A204.1 (cell line): ENCODE measurements at regions not wholly inside any gene's neighbourhood (a gene's known extent, or its start where the extent isn't known, plus 50 kb on each side); places are given as distances from the start of the nearest gene placed in this dataset.
"Not testable (repeated sequence)": the region's sequence is repeated elsewhere in the genome, so short reads cannot be mapped to it uniquely, and the experiment has no call there.

Source experiments
- FAIRE-seq: peaks from 2 replicates; lab custom pipeline; 2012; peaks lifted over from hg19 to GRCh38; lab: Jason Lieb, UNC

DNA sequence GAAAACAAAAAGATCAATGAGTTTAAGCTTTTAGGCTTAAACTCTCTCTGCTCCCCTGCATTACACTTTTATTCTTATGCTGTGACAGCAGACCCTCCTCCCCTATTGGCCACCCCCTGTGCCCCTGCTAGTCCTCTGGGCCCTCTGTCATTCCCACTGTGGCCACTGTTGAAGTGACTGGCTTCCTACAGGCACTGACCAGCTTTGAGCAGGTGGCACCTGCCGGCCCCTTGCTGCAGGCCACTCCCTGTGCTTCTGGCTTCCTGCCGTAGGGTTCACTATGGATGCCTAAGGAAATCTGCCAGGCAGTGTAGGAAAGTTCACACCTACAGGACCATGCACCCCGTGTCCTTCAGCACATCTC, 156.5 kb upstream of the L3MBTL4 start:
- no peak for FAIRE-seq

DNA sequence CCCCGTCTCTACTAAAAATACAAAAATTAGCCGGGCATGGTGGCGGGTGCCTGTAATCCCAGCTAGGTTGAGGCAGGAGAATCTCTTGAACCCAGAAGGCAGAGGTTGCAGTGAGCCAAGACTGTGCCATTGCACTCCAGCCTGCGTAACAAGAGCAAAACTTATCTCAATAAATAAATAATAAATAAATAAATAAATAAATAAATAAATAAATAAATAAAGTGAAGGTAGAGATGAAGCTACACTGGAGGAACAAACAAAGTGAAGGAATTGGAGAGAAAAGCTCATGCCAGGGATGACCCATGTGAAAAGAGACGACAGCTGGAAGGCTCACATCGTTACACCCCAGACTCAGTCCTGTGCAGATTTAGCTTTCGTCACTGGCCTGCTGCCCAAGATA, 157.3 kb upstream of the ARHGAP28 start:
- FAIRE-seq = not testable (repeated sequence)

DNA sequence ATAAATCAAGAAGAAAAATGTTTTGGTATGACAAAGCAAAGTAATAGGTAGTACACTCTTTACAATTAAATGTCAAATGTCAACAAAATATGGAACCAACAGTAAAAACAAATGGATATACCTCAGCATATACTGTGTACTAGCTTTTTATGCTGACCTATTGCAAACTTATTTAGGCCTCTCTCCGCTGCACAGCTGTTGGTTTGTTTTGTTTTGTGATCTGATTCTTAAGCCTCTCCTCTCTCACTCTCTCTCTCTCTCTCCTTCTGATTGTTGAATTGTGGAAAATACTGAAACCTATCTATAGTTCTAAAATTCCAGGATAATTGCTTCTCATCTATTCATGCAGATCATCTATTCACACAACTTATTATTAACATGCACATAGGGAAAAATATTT, 154.9 kb upstream of the ARHGAP28 start:
- no peak for FAIRE-seq

DNA sequence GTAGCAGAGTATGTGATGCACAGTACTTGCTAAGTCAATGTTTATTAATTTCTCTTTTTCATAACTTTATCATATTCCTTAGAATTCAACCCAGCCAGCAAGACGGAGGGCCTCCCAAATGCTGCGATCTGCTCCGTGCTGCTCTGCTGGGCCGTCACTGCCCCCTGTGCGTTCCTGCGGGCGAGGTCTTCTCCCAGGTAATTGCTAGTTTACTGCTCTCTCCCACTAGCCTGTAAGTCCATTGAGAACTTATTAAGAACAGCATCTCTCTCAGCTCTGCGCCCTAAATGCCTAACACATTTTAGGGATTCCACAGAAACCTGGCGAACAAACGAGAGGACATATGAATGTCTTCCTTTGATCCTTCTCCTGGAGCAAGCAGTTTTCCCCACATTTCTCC, 153.6 kb upstream of the ARHGAP28 start:
- no peak for FAIRE-seq

GRCh38 chr18:6576718-6577375, 152.7 kb upstream of the ARHGAP28 start:
- no peak for FAIRE-seq

GRCh38 chr18:6578686-6579085, 150.8 kb upstream of the ARHGAP28 start:
- FAIRE-seq = no peak

DNA sequence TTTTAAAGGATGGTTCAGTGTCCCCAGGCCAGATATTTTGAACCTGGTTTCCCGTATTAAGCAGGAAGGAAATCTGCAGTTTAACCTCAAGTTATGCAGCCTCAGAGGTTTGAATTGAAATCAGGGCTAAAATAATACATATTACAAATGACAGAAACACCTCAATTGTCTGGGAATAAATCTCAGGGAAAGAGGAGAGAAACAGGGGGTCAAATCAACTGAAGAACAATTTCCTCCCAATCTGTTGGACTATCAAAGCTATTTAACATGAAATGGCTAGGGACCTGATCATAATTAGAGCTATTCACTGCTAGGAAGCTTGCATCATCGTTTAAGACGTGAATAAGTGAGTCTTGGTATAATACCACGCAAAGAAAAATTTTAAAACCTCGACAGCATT, 150.0 kb upstream of the ARHGAP28 start:
- FAIRE-seq = no peak

- no peak for FAIRE-seq
Observed at GRCh38 chr18:6580401-6580800, 149.1 kb upstream of the ARHGAP28 start.

DNA sequence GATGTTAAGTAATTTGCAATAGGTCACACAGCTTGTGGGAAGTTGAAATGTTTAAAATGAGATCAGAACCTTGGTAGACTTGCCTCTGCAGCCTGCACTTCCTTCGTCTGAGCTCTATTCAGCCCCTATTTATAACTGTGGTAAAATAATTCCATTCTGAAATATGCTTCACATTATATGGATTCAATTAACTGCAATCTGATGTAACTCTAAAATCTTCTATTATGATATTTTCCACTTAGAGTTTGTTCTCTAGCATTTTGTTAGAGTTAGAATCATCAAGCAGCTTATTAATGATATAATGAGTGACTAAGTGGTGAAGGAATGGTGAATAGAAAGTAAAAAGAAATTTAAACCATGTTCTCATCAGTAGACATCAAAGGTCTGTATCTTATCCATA, 139.6 kb upstream of the ARHGAP28 start:
- FAIRE-seq = no peak

GRCh38 chr18:6590326-6590725, 139.2 kb upstream of the ARHGAP28 start:
- no peak for FAIRE-seq

GRCh38 chr18:6591491-6591890, 138.0 kb upstream of the ARHGAP28 start:
- FAIRE-seq = no peak

DNA sequence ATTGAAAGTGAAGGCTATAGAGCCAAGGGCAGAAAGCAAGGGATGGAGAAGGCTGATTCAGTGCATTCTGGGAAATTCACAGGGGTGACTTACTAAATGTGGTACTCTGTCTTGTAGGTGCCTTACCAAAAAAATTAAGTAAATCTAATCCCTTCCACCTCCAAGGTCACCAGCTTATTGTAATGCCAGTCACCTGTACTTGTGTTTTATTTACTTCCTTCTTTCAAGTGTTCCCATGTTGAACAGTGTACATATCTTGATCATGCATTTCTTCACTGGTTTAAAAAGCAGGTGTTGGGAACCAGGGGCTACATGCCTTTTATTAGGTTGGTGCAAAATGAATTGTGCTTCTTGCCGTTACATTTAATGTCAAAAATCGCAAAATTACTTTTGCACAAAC, 137.0 kb upstream of the ARHGAP28 start:
- no peak for FAIRE-seq

- FAIRE-seq = no peak
Observed at GRCh38 chr18:6593142-6593885, 136.2 kb upstream of the ARHGAP28 start.

DNA sequence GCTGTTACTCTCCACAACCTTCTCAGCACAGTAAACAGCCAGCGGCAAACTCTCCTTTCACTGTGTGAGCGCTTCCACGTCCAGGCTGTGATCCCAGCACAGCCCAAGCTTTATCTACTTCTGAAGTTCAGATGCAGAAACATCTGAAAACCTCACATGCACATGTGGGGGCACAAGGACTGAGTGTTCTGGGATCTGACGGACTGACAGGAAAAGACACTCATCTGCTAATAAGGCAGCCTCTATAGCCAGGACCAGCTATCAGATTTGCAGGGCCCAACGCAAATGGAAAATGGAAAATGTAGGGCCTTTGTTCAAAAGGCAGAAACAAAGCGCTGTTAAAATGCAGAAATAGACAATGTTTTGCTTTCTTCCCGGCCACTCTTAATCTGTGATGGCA, 133.8 kb upstream of the ARHGAP28 start:
- FAIRE-seq = no peak

DNA sequence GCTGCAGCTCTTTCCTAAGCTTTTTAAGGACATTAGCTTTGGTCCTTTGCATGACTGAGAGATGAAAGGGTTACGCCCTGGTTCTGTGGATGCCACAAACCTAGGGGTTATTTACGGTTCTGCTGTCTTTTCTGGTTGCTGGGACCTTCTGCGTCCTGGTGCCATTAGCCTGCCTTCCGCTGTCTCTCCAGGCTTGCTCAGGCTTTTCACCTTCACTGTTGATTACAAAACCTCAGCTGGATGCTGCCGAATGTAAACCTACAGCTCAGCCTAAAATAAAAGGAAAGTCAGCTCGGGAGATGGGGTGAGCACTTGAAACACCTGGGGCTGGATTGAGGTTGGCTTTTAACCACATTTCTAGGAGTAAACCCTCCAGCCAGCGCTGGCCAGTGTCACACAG, 130.9 kb upstream of the ARHGAP28 start:
- FAIRE-seq = no peak

GRCh38 chr18:6600667-6601167, 128.8 kb upstream of the ARHGAP28 start:
- FAIRE-seq = no peak

DNA sequence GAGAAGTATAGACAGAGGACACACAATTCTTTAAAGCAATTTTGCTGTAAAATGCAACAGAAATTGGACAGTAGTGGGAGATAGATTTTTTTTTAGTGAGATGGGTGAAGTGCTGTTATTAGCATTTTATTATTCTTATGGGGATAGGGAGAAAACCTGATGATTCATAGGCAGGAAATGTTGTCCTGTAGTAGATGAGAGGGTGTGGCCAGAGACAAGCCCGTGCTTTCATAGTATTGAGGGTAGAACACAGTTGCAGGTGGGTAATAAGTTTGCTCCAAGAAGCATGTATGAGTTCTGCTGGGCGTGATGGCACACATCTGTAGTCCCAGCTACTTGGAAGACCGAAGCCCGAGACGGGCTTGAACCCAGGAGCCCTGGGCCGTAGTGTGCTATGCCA, 128.3 kb upstream of the ARHGAP28 start:
- FAIRE-seq = no peak

GRCh38 chr18:6602365-6602764, 127.2 kb upstream of the ARHGAP28 start:
- FAIRE-seq = no peak

GRCh38 chr18:6604573-6604941, 125.0 kb upstream of the ARHGAP28 start:
- FAIRE-seq = no peak

GRCh38 chr18:6605115-6605869, 124.2 kb upstream of the ARHGAP28 start:
- no peak for FAIRE-seq

- FAIRE-seq = no peak
Observed at GRCh38 chr18:6606411-6607085, 123.0 kb upstream of the ARHGAP28 start.

DNA sequence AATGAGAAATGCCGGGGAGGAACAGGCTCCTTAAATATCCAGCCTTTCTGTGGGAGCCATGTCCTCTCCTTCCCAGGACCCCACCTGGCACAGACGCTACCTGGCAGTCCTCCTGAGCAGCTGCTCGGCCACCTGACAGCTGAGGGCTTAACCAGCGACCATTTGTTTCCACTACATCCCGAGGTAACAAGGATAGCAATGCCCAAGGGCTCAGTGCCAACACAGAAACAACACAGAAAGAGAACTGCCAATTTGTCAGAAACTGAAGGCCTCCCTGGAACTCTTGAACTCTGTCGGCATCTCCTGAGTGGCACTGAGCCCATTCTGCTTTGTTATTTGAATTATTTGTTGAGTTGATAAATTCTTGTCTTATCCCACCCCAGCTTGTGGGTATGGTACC, 122.2 kb upstream of the ARHGAP28 start:
- no peak for FAIRE-seq
